Occipital lobe (tissue), 1 donor: ENCODE measurements at regions not wholly inside any gene's neighbourhood (a gene's known extent, or its start where the extent isn't known, plus 50 kb on each side); places are given as distances from the start of the nearest gene placed in this dataset.
"Not testable (repeated sequence)": the region's sequence is repeated elsewhere in the genome, so short reads cannot be mapped to it uniquely, and the experiment has no call there.

Source experiments
- DNase-seq: peaks from one replicate; lab custom pipeline; 2025; lab: John Stamatoyannopoulos, UW

GRCh38 chr6:158920311-158920905 lies 79.6 kb downstream of the RSPH3 start:
- DNase-seq: no peak

DNA sequence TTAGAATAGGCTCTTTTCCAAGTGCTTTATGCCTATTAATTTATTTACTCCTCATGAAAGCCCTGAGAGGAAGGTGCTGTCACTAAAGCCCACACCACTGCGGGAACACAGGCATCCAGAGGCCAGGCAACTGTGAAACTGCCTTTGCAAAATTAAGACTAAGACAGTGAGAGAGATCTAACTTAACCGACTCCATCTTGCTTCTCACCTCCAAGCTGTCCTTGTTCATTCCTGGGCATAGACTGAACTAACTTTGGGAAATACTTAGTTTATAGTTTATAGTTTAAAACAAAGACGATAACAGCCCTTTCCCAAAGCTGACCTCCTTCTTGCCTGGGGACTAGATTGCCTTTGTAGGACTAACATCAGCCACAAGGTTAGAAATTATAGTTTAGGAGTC lies 80.1 kb downstream of the RSPH3 start:
- DNase-seq: no peak

DNA sequence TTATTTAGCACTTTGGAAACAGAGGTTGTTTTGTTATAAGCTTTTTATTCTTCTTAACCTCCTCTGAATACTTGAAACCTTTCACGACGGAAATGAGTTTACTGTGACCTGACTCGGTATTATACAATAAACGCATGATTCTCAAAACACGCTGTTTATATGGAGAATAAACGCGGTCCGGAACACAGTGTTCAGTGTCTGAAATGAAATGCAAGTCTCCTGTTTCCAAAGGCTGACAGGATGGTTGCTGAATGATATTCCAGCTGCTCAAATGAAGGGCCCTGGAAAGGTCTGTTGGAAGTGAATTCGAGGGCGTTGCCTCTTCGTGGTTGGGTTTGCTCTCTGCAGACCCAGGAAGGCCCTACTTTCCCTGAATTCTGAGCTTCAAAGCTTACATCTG lies 83.4 kb downstream of the RSPH3 start:
- DNase-seq: no peak

DNA sequence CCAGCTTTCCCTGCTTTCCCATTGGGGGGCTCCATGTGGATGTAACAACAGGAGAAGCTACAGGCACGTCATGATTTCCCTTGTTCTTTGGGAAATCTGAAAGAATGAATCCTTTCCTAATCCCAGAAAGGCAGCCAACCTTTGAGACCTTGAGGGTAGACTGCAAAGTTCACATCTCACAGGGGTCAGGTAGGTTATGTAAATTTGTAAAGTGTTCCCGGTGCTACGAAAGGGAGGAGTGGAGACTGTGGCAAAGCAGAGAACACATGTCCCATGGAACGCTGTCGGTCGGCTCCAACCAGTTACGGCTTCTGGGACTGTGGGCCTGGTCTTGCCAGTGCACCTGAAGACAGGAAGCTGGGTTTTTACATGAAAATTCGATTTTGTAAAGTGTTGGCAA lies 85.1 kb downstream of the RSPH3 start:
- no peak for DNase-seq

DNA sequence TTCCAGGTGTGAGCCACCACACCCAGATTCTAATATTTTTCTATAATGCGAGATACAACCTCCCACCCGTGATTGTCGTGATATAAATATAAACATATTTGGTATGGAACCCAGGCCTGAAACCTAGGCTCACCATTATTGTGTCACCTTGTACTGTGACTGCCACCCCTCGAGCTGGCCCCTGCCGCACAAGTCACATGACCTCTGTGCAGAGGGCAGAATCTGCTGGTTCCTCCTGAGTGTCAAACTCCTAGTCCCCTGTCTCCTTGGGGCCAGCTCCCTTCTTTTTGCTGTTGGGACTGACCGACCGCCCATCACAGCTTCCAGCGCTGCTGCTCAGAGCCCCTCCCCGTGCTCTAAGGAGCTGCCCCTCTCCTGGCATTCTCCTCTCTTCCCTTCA lies 86.4 kb downstream of the RSPH3 start:
- DNase-seq: no peak

GRCh38 chr6:158912655-158913054 lies 87.3 kb downstream of the RSPH3 start:
- no peak for DNase-seq

DNA sequence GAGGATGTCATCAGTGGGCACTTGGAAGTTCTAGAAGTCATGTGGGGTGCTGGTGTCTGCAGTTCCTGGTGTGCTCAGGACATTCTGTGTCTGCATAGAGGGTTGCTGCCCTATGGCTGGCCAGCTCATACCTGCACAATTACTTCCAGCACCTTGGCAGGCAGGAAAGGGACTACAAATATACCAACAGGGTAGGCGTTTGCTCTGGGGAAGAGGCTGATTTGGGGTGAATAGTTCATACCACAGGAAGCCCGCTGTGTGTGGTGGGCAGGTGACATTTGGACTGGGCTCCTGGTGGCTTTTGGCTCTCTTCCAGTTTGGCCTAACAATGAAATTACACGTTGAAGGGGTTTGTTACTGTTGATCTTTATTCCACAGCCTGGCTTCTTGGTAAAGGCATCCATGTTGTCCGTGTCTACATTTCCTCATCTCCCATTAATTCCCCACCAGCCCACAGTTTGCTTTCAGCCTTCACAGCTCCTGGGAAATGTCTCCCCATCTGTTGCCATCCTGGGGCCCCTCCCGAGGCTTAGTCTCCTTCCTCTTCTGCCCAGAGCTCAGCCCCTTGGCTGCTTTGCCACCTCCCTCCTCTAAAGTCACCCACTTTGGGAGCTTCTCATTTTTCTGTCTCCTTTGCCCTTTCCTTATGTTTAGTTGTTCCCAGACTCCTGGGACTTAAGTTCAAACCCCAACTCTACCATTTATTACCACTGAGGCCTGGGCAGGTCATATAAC lies 88.1 kb downstream of the RSPH3 start:
- DNase-seq: no peak

DNA sequence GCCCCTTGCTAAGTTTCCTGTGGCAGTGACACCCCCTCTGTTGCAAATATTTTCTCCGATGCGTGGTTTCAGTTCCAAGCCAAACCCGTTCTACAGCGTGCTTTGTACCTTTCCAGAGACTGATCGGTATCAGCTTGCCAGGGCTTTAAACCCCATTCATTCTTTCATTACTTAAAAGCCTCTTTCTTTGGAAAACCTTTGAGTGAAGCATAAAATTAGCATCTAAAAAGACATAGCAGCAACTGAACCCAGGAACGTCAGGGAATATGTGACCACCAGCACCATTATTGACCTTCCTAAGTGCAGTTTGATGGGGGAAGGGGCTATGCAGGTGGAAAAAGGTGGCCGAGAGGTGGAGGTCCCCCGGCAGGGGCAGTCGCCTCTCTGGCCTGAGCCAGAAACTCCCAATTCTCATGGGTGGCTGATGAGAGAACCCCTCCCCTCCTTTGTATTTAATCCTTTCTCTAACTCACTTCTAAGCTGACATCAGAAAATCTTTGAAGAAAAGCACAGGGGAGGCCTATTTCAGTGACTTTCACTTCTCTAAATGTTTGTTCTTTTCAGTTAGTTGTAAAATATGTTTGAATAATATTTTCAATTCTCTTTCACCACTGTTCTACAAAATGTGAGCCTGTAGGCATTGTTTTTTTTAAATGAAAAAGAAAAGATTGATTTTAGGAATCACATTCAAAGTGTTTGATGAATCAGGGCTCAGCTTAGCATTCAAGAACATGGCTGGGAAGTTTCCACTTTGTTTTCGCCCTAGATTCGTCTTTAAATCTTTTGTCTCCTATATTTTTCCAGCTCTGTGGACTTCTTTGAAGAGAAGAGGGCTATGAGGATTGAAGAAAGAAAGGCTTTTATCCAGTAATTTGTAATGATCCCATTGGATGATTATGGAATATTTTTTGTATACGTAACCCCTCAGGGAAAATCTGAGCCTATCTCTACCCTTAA lies 89.2 kb downstream of the RSPH3 start:
- DNase-seq: no peak

DNA sequence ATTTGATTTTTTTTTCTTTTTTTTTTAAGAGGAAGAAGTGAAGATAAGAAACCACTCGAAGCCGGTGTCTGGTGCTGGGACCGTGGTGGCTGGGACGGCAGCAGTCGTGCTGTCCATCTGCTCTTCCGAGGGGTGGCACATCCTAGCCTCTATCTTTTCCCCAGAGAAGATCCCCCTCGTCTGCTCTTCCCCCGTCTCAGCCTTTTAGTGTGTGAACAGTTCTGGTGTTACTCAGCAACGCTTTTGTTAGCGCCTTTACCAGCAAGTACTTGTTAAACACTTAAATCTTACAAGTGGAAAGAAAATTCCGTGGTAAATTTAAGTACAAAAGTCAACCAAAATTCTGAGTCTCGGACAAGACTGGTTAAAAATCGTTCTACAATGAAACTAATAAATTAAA lies 90.1 kb downstream of the RSPH3 start:
- no peak for DNase-seq

DNA sequence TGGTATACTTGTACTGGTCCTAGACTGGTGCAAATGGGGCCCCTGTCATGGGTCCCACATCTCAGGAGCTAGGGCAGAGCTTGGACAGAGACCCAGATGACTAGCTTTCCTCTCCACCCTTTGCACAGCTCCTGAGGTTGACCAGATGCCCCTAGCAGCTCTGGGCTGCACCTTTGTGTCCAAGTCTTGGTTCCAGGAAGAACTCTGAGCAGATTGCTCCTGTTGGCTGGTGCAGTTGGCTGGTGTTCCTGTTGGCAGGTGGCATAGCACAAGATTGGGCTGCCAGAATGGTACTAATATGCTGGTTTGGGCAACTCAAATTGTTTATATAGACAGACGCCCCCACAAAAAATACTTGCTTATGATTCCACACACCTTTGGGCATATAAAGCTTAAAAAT lies 89.4 kb upstream of the EZR start:
- no peak for DNase-seq

- no peak for DNase-seq
These were observed 88.8 kb upstream of the EZR start for GRCh38 chr6:158907931-158908330.

GRCh38 chr6:158906926-158907325 lies 87.8 kb upstream of the EZR start:
- no peak for DNase-seq

GRCh38 chr6:158905277-158905676 lies 86.1 kb upstream of the EZR start:
- DNase-seq: no peak

- no peak for DNase-seq
These were observed 84.6 kb upstream of the EZR start for GRCh38 chr6:158903801-158904200.

DNA sequence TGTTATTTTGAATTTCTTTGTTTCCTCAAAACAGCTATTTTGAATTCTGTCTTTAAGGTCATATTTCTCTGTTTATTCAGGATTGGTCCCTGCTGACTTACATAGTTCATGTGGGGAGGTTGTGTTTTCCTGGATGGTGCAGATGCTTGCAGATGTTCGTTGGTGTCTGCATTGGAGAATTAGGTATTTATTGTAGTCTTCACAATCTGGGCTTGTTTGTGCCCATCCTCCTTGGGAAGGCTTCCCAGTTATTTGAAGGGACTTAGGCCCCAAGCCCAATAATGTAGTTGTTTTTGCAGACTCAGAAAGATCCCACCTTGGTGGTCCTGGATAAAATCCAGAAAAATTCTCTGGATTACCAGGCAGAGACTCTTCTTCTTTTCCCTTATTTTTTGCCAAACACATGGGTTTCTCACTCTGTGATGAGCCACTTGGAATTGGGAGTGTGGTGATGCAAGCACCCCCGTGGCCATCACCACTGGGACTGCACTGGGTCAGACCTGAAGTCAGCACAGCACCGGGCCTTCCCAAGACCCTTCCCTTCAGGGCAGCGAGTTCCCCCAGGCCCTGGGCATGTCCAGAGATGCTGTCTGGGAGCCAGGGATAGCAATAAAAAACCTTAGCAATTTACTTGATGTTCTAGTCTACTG lies 81.6 kb upstream of the EZR start:
- no peak for DNase-seq

- no peak for DNase-seq
These were observed 78.1 kb upstream of the EZR start for GRCh38 chr6:158897236-158897635.

- no peak for DNase-seq
These were observed 76.5 kb upstream of the EZR start for GRCh38 chr6:158895661-158896060.

DNA sequence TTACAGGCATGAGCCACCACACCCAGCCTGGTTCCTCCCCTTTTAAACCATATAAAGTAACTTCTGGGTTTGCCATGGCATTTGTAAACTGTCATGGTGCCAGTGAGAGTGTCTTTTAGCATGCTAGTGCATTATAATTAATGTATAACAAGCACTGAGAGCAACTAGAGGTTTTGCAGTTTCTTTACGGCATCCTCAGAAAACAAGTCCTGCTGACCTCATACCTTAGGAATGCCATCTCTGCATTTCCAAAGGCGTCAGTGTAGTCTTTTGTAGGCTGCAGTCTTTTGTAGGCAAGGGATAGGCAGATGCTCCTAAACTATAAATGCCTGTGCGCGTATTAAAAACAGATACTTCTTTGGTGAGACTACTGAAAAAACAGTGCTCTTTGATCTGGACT lies 75.0 kb upstream of the EZR start:
- DNase-seq: no peak

GRCh38 chr6:158892266-158892665 lies 73.1 kb upstream of the EZR start:
- DNase-seq: no peak

- DNase-seq: not testable (repeated sequence)
These were observed 72.4 kb upstream of the EZR start for GRCh38 chr6:158891560-158891959.

DNA sequence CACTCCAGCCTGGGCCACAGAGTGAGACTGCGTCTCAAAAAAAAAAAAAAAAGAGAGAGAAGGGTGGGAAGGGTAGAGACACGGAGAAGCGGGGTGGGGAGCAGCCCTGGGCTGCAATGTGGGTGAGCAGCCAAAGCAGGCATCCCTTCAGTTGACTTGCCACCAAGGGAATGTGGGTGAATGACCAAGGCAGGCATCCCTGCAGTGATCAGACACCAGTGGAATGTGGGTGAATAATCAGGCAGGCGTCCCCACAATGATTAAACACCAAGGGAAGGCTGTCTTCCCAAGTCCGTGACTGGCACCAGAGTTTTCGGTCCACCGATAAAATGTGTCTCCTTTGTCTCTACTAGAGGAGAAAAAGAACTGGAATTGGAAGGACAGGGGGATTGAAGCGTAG lies 69.0 kb upstream of the EZR start:
- not testable (repeated sequence) for DNase-seq
